ENCODE measurements at regions not wholly inside any gene's neighbourhood (a gene's known extent, or its start where the extent isn't known, plus 50 kb on each side); places are given as distances from the start of the nearest gene placed in this dataset.

- Mint-ChIP-seq H3K9me3 (no peaks in the 10 kb centered on the region), H3K27me3 (peaks cover 16% of the 10 kb centered on the region), H3K27ac (no peak overlapping the region), H3K4me3 (no peak overlapping the region), H3K4me1 (ENCODE audit: low read depth) (peaks cover 12% of the 10 kb centered on the region), H3K36me3 (ENCODE audit: low read depth) (no peaks in the 10 kb centered on the region)
These were observed 204.8 kb upstream of the S1PR3 start for GRCh38 chr9:88786291-88787079.

DNA sequence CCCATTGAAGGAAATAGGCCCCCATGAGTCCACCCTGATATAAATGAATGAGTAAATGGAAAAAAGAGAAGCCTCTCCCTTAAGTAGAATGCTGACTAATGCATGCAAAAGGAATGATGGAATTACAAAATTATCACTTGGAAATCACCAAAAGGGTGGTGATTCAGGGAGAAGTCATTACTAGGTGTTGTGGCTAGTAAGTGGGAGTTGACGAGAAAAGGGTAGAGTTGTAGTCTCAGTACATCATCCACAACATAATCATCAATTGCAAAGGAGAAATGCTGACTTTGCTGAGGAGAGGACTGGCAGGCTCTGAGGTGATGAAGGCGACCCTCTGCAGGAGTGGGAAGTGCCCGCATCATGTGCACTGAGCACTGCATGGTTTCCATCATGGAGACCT is 201.5 kb upstream of the S1PR3 start:
- Mint-ChIP-seq H3K4me3 (no peak overlapping the region), H3K9me3 (no peaks in the 10 kb centered on the region), H3K4me1 (ENCODE audit: low read depth) (peaks cover 24% of the 10 kb centered on the region), H3K36me3 (ENCODE audit: low read depth) (no peaks in the 10 kb centered on the region), H3K27ac (no peak overlapping the region), H3K27me3 (peaks cover 13% of the 10 kb centered on the region)

GRCh38 chr9:88791105-88791805 is 200.0 kb upstream of the S1PR3 start:
- peaks cover 13% of the 10 kb centered on the region for H3K27me3 Mint-ChIP-seq
- peak overlapping the region; percentile 22 for H3K27ac Mint-ChIP-seq
- H3K4me1 Mint-ChIP-seq (ENCODE audit: low read depth) = peaks cover 24% of the 10 kb centered on the region
- H3K9me3 Mint-ChIP-seq = peaks cover 11% of the 10 kb centered on the region
- peaks cover 4% of the 10 kb centered on the region for H3K36me3 Mint-ChIP-seq (ENCODE audit: low read depth)
- no peak overlapping the region for H3K4me3 Mint-ChIP-seq

GRCh38 chr9:88792502-88792901 is 198.8 kb upstream of the S1PR3 start:
- Mint-ChIP-seq H3K9me3 (peaks cover 17% of the 10 kb centered on the region), H3K27me3 (peaks cover 10% of the 10 kb centered on the region), H3K36me3 (ENCODE audit: low read depth) (peaks cover 4% of the 10 kb centered on the region), H3K4me1 (ENCODE audit: low read depth) (peaks cover 24% of the 10 kb centered on the region), H3K27ac (no peak overlapping the region), H3K4me3 (no peak overlapping the region)

- peaks cover 4% of the 10 kb centered on the region for H3K36me3 Mint-ChIP-seq (ENCODE audit: low read depth)
- H3K27ac Mint-ChIP-seq = no peak overlapping the region
- no peak overlapping the region for H3K4me3 Mint-ChIP-seq
- H3K9me3 Mint-ChIP-seq = peaks cover 19% of the 10 kb centered on the region
- H3K27me3 Mint-ChIP-seq = no peaks in the 10 kb centered on the region
- peaks cover 24% of the 10 kb centered on the region for H3K4me1 Mint-ChIP-seq (ENCODE audit: low read depth)
These were observed 197.2 kb upstream of the S1PR3 start for GRCh38 chr9:88794100-88794499.

DNA sequence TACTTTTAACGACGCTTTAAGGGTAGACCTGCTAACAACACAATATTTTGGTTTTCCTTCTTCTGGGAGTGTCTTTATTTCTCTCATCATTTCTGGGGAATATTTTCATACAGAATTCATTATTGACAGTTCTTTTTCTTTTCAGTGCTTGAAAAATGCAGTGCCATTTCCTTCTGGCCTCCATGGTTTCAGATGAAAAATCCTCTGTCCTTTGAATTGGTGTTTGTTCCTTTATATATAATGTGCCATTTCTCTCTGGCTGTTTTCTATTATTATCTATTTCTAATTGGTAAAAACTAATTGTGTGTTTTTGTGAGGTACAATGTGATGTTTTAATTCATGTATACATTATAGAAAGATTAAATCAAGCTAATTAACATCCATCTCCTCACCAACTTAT is 194.3 kb upstream of the S1PR3 start:
- no peak overlapping the region for H3K4me3 Mint-ChIP-seq
- H3K9me3 Mint-ChIP-seq = peaks cover 19% of the 10 kb centered on the region
- H3K27me3 Mint-ChIP-seq = peaks cover 10% of the 10 kb centered on the region
- peaks cover 8% of the 10 kb centered on the region for H3K4me1 Mint-ChIP-seq (ENCODE audit: low read depth)
- H3K27ac Mint-ChIP-seq = no peak overlapping the region
- H3K36me3 Mint-ChIP-seq (ENCODE audit: low read depth) = peaks cover 4% of the 10 kb centered on the region

DNA sequence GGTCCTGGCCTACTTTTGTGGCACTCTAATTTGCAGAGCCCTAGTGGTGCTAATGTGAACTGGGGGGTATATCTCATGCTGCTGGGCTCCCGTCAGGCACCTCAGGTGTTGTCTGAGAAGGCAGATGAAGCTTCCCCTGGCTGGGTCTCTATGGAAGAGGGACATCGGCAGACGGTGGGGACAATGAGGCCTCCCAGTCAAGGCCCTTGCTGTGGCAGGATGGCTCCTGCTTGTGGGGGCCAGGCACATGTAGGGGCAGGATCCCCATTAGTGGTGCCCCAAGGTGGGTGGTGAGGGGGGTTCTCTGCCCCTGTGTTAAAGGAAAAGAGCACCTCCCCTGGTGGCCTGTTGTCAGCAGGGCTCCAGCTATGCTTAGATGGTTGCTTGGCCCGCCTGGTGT is 192.8 kb upstream of the S1PR3 start:
- Mint-ChIP-seq H3K27ac (no peak overlapping the region), H3K4me3 (no peak overlapping the region), H3K9me3 (peaks cover 19% of the 10 kb centered on the region), H3K4me1 (ENCODE audit: low read depth) (peaks cover 8% of the 10 kb centered on the region), H3K36me3 (ENCODE audit: low read depth) (peaks cover 4% of the 10 kb centered on the region), H3K27me3 (peaks cover 21% of the 10 kb centered on the region)

DNA sequence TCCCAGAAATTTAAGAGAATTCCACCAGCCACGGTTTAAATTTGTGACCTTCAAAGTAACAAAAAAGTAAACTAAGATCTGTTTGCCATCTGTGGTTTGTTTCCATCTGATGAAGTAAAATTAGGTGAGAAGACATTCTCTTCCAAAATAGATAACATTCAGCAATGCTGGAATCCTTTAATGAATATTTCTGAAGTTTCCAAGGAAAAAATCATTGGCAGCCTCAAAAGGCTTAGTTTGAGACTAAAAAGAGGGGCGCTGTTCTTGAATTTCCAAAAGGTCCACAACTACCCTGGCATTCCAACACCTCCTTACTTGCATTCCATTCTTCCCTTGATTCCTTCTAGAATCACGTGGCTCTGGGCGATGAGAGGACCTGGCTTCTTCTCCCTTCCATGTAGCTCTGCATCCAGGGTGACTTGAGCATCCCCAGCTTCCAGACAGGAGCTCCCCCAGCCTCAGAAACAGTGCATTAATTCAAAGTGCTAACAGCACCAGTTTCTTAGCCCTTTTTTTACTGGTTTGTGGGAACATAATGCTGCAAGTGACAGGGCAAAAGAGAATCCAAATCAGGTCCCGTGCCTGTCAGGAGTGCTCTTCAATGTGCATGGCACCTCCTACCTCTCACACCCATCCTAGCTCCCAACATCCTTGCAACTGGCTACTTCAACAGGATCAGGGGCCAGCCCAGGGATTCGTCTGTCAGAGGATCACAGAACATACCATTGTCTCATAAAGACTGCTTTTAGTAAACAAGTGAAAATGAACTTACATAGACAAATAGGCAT is 191.5 kb upstream of the S1PR3 start:
- H3K27me3 Mint-ChIP-seq = peaks cover 31% of the 10 kb centered on the region
- peaks cover 4% of the 10 kb centered on the region for H3K36me3 Mint-ChIP-seq (ENCODE audit: low read depth)
- H3K27ac Mint-ChIP-seq = no peak overlapping the region
- no peak overlapping the region for H3K4me3 Mint-ChIP-seq
- peaks cover 19% of the 10 kb centered on the region for H3K9me3 Mint-ChIP-seq
- H3K4me1 Mint-ChIP-seq (ENCODE audit: low read depth) = peaks cover 6% of the 10 kb centered on the region

- H3K36me3 Mint-ChIP-seq (ENCODE audit: low read depth) = peaks cover 3% of the 10 kb centered on the region
- H3K4me3 Mint-ChIP-seq = no peak overlapping the region
- peaks cover 17% of the 10 kb centered on the region for H3K9me3 Mint-ChIP-seq
- peaks cover 31% of the 10 kb centered on the region for H3K27me3 Mint-ChIP-seq
- H3K27ac Mint-ChIP-seq = no peak overlapping the region
- peaks cover 6% of the 10 kb centered on the region for H3K4me1 Mint-ChIP-seq (ENCODE audit: low read depth)
These were observed 191.0 kb upstream of the S1PR3 start for GRCh38 chr9:88800329-88800682.

- no peak overlapping the region for H3K27ac Mint-ChIP-seq
- peaks cover 6% of the 10 kb centered on the region for H3K4me1 Mint-ChIP-seq (ENCODE audit: low read depth)
- H3K36me3 Mint-ChIP-seq (ENCODE audit: low read depth) = no peaks in the 10 kb centered on the region
- H3K9me3 Mint-ChIP-seq = peaks cover 9% of the 10 kb centered on the region
- H3K4me3 Mint-ChIP-seq = no peak overlapping the region
- H3K27me3 Mint-ChIP-seq = peaks cover 31% of the 10 kb centered on the region
These were observed 190.0 kb upstream of the S1PR3 start for GRCh38 chr9:88801214-88801796.

- H3K9me3 Mint-ChIP-seq = peaks cover 2% of the 10 kb centered on the region
- H3K27me3 Mint-ChIP-seq = peaks cover 31% of the 10 kb centered on the region
- no peak overlapping the region for H3K27ac Mint-ChIP-seq
- peaks cover 6% of the 10 kb centered on the region for H3K4me1 Mint-ChIP-seq (ENCODE audit: low read depth)
- H3K36me3 Mint-ChIP-seq (ENCODE audit: low read depth) = no peaks in the 10 kb centered on the region
- no peak overlapping the region for H3K4me3 Mint-ChIP-seq
These were observed 188.7 kb upstream of the S1PR3 start for GRCh38 chr9:88802533-88802932.

DNA sequence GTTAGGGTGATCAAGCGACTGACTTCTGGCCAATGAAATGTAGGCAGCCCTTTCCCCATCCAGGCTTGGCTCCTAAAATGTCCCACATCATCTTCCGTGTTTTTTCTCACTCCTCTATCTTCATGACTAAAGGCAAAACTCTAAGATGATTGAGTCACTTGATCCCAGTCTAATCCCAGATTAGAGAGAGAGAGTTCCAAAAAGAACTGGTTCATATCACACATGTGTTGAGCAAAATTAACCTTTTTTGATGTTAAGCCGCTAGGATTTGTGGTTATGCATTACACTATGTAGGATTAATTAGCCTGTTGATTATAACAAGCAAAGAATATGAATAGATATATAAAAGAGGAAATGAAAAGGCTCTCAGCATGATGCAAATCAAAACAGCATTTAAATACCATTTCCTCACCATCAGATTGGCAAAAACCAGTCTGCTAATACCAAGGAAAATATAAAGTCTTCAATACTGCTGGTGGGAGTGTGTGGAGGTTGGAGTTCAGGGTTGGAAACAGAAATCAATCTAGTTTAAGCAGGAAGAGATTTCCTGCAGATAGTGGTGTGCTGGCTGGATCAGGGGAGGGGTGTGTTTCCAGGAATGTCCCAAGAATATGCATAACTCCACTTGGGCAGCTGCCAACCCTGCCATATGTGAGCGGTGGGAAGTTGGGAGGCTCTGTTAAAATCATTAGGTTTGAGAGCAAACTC is 187.6 kb upstream of the S1PR3 start:
- Mint-ChIP-seq H3K9me3 (no peaks in the 10 kb centered on the region), H3K4me1 (ENCODE audit: low read depth) (peaks cover 6% of the 10 kb centered on the region), H3K4me3 (no peak overlapping the region), H3K27ac (no peak overlapping the region), H3K36me3 (ENCODE audit: low read depth) (no peaks in the 10 kb centered on the region), H3K27me3 (peaks cover 31% of the 10 kb centered on the region)

DNA sequence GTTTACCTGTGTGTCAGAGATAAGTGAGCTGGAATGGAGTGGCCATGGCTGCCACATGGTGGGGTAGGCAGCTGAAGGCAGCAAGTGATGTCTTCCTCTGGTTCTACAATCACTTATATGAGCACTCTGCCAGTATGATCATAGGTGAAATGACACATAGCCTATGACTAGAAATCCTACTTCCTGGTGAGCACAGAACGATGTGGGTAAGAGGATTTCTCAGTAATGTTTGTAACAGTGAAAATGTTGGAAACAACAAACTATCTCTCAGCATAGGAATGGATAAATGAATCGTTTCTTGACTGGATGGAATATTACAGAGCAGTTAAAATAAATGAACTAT is 187.0 kb upstream of the S1PR3 start:
- no peak overlapping the region for H3K27ac Mint-ChIP-seq
- H3K4me3 Mint-ChIP-seq = no peak overlapping the region
- peaks cover 6% of the 10 kb centered on the region for H3K4me1 Mint-ChIP-seq (ENCODE audit: low read depth)
- no peaks in the 10 kb centered on the region for H3K36me3 Mint-ChIP-seq (ENCODE audit: low read depth)
- peaks cover 31% of the 10 kb centered on the region for H3K27me3 Mint-ChIP-seq
- H3K9me3 Mint-ChIP-seq = no peaks in the 10 kb centered on the region

- peaks cover 29% of the 10 kb centered on the region for H3K27me3 Mint-ChIP-seq
- H3K4me3 Mint-ChIP-seq = no peak overlapping the region
- no peaks in the 10 kb centered on the region for H3K36me3 Mint-ChIP-seq (ENCODE audit: low read depth)
- H3K4me1 Mint-ChIP-seq (ENCODE audit: low read depth) = peaks cover 6% of the 10 kb centered on the region
- no peaks in the 10 kb centered on the region for H3K9me3 Mint-ChIP-seq
- no peak overlapping the region for H3K27ac Mint-ChIP-seq
These were observed 185.9 kb upstream of the S1PR3 start for GRCh38 chr9:88805217-88805943.

Data from stimulated activated naive CD8-positive, alpha-beta T cell treated with anti-CD3 and anti-CD28 coated beads, Interleukin-15, Interleukin-2, amounts not matched to agents 100 ng/mL and 50 ng/mL, for 24 hours (primary cell).